HL-60 (cell line): ENCODE measurements at regions not wholly inside any gene's neighbourhood (a gene's known extent, or its start where the extent isn't known, plus 50 kb on each side); places are given as distances from the start of the nearest gene placed in this dataset.

Experiments used
- CTCF ChIP-seq: IDR thresholded peaks from one replicate; pipeline ENCODE4 v1.5.1; 2011; ENCODE audit warnings: low read length, control low read depth, inconsistent platforms; ENCODE audit not compliant: insufficient read depth
- GABPA ChIP-seq: IDR thresholded peaks from 2 replicates; pipeline ENCODE4 v1.6.1; 2012; ENCODE audit warnings: low read depth
- POLR2AphosphoS5 ChIP-seq: IDR thresholded peaks from 2 replicates; pipeline ENCODE4 v1.6.1; 2012; ENCODE audit warnings: low read depth

DNA sequence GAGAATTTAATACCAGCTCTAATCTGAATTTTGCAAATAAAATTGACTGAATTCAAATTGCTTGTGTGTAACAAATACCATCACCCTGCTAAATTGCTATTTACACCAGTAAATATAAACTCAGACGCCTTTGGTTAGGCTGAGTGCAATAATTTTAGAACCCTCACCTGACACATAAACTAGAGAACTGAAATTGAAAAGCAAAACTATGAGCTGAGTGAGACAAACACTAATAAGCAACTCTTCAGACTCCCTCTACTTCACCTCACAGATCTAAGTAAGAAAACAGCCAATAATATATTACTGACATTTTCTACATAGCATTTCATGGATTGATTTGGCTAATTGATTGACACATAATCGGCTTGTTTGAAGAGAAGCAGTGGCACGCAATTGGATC is 621.2 kb downstream of the REEP3 start:
- TF ChIP-seq CTCF (no peak), POLR2AphosphoS5 (no peak), GABPA (no peak)
